OCI-LY3 (cell line): ENCODE measurements at regions not wholly inside any gene's neighbourhood (a gene's known extent, or its start where the extent isn't known, plus 50 kb on each side); places are given as distances from the start of the nearest gene placed in this dataset.

Experiments used
- H2AFZ ChIP-seq: fragments of 200-600, 300-600 bp; shearing (Covaris generic); 2 replicates; pipeline ENCODE4 v1.6.0; 2014; ENCODE audit warnings: antibody characterized with exemption, low read depth, low read length
- H3K27ac ChIP-seq: fragments of 200-600, 300-600 bp; sonication (generic); 2 replicates; pipeline ENCODE4 v1.5.1; 2014; ENCODE audit warnings: mild to moderate bottlenecking, low read length, moderate library complexity, mixed read lengths
- H3K27me3 ChIP-seq: fragments of 200-600, 300-600 bp; sonication (generic); 2 replicates; pipeline ENCODE4 v1.6.1; 2014; ENCODE audit warnings: low read depth, low read length, mixed read lengths
- H3K36me3 ChIP-seq: fragments of 200-600, 300-600 bp; sonication (generic); replicated peaks from 2 replicates; pipeline ENCODE3; 2014; ENCODE audit warnings: low read depth, low read length, mixed read lengths
- H3K4me1 ChIP-seq: fragments of 300-600, 200-600 bp; sonication (generic); 2 replicates; pipeline ENCODE4 v1.6.1; 2014; ENCODE audit warnings: low read length, mixed read lengths
- H3K4me2 ChIP-seq: fragments of 200-600, 300-600 bp; sonication (generic); 2 replicates; pipeline ENCODE4 v1.6.1; 2014; ENCODE audit warnings: low read length, mixed read lengths
- H3K4me3 ChIP-seq: fragments of 300-600, 200-600 bp; sonication (generic); 2 replicates; pipeline ENCODE4 v1.5.1; 2014; ENCODE audit warnings: antibody characterized with exemption, mild to moderate bottlenecking, low read length, moderate library complexity
- H3K79me2 ChIP-seq: fragments of 300-600, 200-600 bp; shearing (Covaris generic); 2 replicates; pipeline ENCODE4 v1.6.1; 2014; ENCODE audit warnings: mild to moderate bottlenecking, low read length, mixed read lengths
- H3K9ac ChIP-seq: fragments of 300-600, 200-600 bp; shearing (Covaris generic); 2 replicates; pipeline ENCODE4 v1.6.0; 2014; ENCODE audit warnings: mild to moderate bottlenecking, low read length, moderate library complexity
- H3K9me3 ChIP-seq: fragments of 200-600, 300-600 bp; shearing (Covaris generic); 2 replicates; pipeline ENCODE4 v1.6.1; 2014; ENCODE audit warnings: low read length, mixed read lengths; ENCODE audit not compliant: insufficient read depth
- H4K20me1 ChIP-seq: fragments of 200-600, 300-600 bp; sonication (generic); 2 replicates; pipeline ENCODE4 v1.6.1; 2016; ENCODE audit warnings: low read length, mixed read lengths; ENCODE audit not compliant: insufficient read depth
- CTCF ChIP-seq: fragments of 200-600, 300-600 bp; sonication (generic); IDR thresholded peaks from 2 replicates; pipeline ENCODE4 v1.5.1; 2014; ENCODE audit warnings: antibody characterized with exemption, low read length, low read depth
- EZH2phosphoT487 ChIP-seq: fragments of 200-600 bp; shearing (Covaris generic); IDR thresholded peaks from 2 replicates; pipeline ENCODE4 v1.6.1; 2018; ENCODE audit warnings: antibody characterized with exemption, mixed run types, low read depth

DNA sequence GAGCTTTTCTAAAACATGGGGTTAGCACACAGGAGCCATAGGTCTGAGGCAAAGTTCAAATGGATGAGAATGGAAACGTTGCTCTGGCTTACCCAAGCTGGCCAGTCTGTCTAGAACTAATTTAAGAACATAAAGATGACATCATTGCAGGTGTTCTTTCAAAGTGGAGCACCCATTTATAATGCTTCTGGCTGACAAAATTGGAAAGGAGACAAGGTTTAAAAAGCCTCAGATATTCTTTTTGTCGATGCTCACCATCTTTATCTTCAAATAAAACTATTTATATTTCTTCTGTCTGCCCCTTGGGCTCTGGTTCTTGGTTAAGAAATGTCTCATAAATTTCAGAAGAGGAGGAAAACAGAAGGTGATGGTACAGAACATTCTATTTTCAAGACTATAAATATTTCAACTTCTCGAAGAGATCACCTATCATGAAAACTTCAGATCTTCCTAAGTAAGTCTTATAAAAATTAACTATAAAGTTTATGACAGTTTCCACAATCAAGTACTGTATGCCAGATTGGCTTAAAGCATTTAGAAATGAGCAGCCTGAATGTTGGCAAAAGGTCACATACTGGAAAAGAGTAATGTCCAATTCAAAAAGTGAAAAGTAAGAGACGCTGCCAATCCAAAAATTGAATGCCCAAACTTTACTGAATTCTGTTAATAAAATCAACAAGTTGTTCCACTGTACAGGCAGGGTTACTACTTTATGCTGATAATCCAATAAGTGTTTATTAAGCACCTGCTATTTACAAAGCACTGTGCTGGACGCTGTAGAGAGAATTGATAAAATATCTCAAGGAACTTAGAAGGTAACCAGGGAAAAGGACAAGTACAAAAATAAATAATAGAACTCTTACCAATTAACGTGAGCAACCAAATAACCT, 92.0 kb downstream of the ETS2 start:
- Histone ChIP-seq H3K27ac (no peak overlapping the region), H3K4me2 (no peak overlapping the region), H3K27me3 (no peaks in the 10 kb centered on the region), H3K9me3 (no peaks in the 10 kb centered on the region), H2AFZ (no peak overlapping the region), H3K36me3 (no peaks in the 10 kb centered on the region), H3K9ac (no peak overlapping the region), H4K20me1 (no peaks in the 10 kb centered on the region), H3K4me3 (no peak overlapping the region), H3K4me1 (no peaks in the 10 kb centered on the region), H3K79me2 (no peaks in the 10 kb centered on the region)
- TF ChIP-seq EZH2phosphoT487 (no peak), CTCF (no peak)

DNA sequence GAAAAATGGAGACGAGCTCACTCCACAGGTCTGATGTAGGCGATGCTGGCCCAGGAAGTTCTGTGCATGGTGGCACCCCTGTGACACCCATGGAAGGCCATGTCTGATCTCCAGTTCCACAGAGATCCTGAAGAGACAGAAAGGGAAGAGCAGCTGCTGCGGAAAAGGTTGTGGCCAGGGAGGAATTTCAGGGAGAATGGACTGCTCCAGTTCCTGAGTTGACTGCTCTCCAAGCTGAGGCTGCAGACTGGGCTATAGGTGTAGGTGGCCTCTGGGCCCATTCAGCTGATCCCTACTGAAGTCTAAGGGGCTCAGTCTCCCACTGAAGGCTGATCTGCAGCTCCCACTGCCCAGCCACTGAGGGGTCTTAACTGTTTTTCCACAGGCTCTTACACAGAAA, 89.2 kb downstream of the ETS2 start:
- no peaks in the 10 kb centered on the region for H3K79me2 ChIP-seq
- TF ChIP-seq CTCF = no peak
- no peak for TF ChIP-seq EZH2phosphoT487
- no peak overlapping the region for H3K4me3 ChIP-seq
- no peaks in the 10 kb centered on the region for H3K9me3 ChIP-seq
- H3K9ac ChIP-seq = no peak overlapping the region
- no peak overlapping the region for H3K4me2 ChIP-seq
- H3K4me1 ChIP-seq = no peaks in the 10 kb centered on the region
- no peaks in the 10 kb centered on the region for H3K36me3 ChIP-seq
- H3K27me3 ChIP-seq = no peaks in the 10 kb centered on the region
- H4K20me1 ChIP-seq = no peaks in the 10 kb centered on the region
- no peak overlapping the region for H2AFZ ChIP-seq
- H3K27ac ChIP-seq = no peak overlapping the region

GRCh38 chr21:38888991-38889561, 83.3 kb downstream of the ETS2 start:
- no peaks in the 10 kb centered on the region for H3K36me3 ChIP-seq
- H3K9me3 ChIP-seq = no peaks in the 10 kb centered on the region
- H3K4me2 ChIP-seq = no peak overlapping the region
- no peaks in the 10 kb centered on the region for H3K4me1 ChIP-seq
- H3K79me2 ChIP-seq = no peaks in the 10 kb centered on the region
- TF ChIP-seq CTCF (no peak), EZH2phosphoT487 (no peak)
- no peak overlapping the region for H2AFZ ChIP-seq
- no peaks in the 10 kb centered on the region for H4K20me1 ChIP-seq
- no peak overlapping the region for H3K9ac ChIP-seq
- H3K4me3 ChIP-seq = no peak overlapping the region
- H3K27ac ChIP-seq = no peak overlapping the region
- no peaks in the 10 kb centered on the region for H3K27me3 ChIP-seq

DNA sequence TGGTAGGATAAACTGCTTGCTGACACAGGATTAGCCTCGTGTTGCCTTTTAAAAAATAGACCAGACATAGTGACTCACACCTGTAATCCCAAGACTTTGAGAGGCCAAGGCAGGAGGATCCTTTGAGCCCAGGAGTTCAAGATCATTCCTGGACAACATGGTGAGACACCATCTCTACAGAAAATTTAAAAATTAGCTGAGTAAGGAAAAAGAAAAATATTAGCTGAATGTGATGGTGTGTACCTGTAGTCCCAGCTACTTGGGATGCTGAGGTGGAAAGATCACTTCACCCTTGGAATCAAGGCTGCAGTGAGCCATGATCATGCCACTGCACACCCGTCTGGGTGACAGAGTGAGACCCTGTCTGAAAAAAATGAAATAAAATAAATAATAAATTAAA, 82.0 kb downstream of the ETS2 start:
- no peaks in the 10 kb centered on the region for H3K36me3 ChIP-seq
- H3K27me3 ChIP-seq = no peaks in the 10 kb centered on the region
- H3K79me2 ChIP-seq = no peaks in the 10 kb centered on the region
- H3K4me3 ChIP-seq = no peak overlapping the region
- no peaks in the 10 kb centered on the region for H4K20me1 ChIP-seq
- no peaks in the 10 kb centered on the region for H3K4me1 ChIP-seq
- H3K27ac ChIP-seq = no peak overlapping the region
- TF ChIP-seq CTCF (no peak), EZH2phosphoT487 (no peak)
- H2AFZ ChIP-seq = no peak overlapping the region
- no peak overlapping the region for H3K9ac ChIP-seq
- no peak overlapping the region for H3K4me2 ChIP-seq
- no peaks in the 10 kb centered on the region for H3K9me3 ChIP-seq
